Dermis blood vessel endothelial cell (primary cell): ENCODE measurements at regions not wholly inside any gene's neighbourhood (a gene's known extent, or its start where the extent isn't known, plus 50 kb on each side); places are given as distances from the start of the nearest gene placed in this dataset.

Source experiments
- DNase-seq: peaks from one replicate; pipeline ENCODE4 v3.0.0; 2010

DNA sequence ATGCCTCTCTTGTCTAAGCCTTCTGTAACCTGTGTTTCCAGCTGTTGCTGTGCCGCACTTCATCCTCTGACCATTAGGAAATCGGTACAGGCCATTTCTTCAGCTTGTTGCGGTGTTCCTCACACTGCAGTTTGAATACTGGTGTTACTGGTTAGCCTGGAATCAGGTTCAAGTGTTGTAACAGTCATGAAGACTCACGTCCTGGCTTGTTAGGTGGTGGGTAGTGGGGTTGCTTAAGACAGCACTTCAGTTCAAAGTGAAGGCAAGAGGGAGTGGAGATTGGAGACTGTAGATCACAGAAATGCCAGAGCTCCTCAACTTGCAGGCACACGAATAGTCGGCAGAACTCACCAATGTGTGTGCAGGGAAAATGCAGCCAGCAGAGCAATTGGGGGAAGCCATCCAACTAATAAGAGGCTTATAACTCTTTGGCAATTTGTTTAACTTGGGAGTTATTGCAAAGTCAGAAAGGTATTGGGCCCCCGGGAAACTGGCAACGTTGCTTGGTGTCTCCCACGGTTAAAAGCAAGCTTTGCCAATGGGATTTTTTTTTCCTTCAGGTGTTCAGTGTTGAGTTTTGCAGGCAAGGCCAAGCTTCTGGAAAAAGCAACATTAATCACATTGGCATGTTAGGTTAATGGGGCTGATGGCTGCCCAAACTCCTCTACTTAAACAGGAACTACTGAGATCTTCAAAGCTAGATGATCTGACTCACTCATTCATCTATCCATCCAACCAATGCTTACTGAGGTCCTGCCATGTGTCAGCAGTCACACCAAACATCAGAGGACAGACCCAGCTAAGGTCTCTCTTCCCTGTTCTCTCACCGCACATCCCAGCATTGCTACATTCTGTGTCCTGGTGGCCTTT lies 380.9 kb downstream of the GATA3 start:
- DNase-seq = no peak

DNA sequence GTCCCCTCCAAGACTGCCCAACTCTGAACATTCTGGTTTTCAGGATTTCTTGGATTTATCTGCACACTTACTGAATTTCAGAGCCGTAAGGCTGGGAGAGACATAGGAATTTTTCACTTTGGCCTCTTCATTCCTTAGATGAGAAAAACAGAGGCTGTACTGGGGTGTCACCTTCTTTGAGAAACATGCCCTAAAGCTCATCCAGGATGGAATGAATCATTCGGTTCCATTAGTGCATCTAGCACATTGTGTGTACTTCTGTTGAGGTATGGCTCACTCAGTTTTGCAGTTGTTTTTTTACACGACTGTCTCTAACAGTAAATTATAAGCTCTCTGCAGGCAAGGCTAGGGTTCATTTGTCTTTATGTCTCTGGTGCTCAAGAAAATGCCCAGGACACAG lies 383.4 kb downstream of the GATA3 start:
- no peak for DNase-seq

DNA sequence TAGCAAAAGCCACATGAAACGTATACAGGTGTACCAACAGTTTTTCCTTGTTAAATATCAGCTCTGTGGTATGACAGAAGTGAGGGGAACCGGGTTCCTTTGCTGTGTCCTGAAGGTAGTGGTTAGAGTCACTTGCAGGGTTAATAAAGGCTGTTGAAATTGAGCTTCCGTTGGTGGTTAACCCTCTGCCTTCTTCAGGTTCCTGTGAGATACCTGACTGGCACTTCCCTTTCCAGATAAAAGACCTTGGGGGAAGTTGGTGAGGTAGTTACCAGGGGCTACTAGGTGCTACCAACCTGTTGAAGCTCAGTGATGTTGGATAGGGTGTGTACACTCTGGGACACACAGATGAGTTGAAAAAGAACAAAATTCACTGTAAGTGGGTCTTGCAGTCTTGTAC lies 384.1 kb downstream of the GATA3 start:
- DNase-seq = no peak

DNA sequence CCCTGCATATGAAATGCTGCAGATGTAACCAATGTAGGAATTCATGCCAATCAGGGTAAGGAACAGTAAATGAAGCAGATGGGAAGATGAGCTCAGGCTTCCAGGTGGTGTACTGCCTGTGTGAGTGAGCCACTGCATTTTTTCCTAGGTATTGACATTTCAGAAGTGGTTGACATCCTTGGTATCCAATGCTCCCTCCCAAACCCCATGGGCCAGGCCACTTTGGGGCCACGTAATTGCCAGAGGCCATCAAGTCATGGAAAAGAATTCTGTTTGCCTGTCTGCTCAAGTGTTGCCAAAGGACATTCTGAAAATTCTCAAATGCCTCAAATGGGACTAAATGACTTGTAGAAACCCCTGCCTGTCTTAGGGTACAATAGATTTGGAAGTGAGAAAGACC lies 384.6 kb downstream of the GATA3 start:
- no peak for DNase-seq

DNA sequence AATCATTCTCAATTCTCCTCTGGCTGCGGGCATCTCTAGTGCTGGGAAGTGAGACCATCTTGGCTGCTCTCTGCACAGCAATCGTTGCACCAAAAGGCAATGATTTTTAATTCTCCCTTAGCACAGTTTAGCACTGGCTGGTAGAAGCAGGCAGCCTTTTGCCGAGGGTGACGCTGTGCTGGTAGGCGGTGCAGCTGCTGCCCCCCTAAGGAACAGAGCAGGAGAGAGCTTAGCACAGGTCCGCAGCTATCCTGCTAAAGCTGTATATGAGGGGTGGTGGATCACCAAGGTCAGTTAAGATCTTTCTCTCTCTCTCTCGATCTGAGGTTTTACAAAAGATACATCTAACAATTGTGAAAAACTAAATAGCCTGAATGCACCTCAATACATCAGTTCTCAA lies 390.1 kb downstream of the GATA3 start:
- no peak for DNase-seq

DNA sequence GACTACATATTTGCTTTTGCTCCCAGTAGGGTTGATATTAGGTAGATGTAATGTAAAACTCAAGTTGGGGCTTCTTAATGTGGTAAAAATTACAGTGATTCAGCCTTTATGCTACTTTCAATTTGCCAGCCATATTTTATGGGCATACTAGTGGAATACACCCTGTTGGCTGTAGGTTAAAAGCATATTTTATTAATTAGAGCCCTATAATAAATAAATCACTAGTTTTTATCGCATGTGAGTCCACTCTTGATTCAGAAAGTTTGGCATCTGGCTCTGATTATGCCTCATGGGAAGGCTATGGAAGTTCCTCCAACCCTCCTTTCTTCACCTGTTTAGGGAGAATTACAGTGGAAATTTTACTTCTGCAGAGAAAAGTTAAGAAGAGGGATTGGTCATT lies 390.9 kb downstream of the GATA3 start:
- no peak for DNase-seq

DNA sequence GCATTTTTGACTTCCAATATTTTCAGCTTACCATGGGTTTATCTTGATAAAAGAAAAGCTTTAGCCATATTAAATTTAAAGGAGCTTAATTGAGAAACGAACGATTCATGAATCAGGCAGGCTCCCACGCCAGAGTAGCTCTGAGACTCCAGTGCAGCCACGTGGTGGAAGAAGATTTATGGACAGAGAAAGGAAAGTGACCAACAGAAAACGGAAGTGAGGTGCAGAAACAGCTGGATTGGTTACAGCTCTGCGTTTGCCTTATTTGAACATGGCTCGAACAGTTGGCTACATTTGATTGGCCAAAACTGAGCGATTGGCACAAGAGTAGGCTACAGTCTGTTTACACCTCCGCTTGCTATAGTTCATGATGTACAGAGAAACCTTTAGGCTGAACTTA lies 395.4 kb downstream of the GATA3 start:
- no peak for DNase-seq

DNA sequence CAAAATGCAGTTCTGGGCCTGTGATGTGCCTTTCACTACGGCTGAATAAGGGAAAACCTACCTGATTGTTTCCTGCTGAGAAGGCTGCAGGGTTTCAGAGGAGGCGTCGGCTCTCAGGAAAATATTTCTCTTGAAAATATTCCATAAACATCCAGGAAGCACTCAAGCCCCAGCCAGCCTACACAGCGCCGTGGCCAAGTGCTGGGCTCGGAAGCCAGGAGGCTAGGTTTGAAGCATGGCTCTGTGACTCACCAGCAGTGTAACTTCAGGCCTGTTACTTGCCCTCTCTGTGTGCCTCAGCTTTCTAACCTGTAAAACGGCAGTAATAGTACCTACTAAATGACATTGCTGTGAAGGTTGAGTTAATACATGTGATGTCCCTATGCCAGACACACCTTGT lies 399.1 kb downstream of the GATA3 start:
- DNase-seq = no peak

DNA sequence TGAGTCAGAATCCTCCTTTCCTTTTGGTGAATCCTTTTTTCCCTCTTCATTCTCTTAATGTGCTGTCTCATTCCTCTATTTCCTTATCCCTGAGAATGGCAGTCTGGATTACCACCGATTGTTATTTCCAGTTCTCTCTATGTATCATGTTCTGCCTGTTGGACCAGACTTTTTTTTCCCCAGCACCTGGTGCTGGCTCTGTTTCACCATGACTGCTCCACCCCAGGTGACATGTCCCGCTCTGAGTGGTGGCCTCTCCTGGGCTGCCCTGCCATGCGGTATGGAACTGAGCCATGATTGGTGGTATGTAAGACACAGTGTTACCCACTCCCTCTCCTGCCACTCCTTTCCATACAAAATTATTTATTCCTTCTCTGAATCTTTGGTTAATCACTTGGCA lies 399.9 kb downstream of the GATA3 start:
- DNase-seq = no peak

DNA sequence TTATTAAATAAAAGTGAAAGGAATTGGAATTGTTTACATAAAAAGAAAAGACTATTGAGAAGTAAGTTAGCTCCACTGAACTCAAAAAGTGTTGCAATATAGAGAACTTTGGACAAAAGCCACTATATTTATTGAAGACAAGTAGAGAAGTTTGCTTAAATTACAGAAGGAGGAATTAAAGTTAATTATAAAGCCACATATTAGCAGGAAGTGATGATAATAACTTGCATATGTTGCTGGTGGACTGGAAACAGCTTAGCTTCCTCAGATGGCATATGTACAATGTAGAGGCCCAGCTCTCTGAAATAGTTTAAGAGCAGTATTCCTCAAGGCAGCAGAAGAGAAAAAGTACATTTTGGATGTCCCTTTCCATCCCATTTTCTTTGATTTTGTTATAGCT lies 400.7 kb downstream of the GATA3 start:
- DNase-seq = no peak

DNA sequence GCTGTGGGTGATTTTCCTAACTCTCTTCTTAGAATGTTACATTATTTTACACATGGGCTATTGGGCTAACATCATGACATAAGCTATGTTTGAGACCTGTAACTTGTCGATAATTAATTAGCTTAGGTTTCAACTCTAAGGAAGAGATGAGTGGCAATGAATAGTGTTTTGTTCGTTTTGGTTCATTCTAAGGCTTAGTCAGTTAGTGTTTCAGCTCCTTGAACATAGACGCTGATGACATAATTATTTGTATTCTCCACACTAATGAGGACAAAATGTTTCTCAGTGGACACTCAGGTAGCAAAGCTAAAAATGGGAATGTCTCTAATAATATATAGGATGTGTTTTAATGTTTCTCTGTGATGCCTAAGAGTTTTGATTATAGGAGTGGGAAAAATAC lies 401.9 kb downstream of the GATA3 start:
- DNase-seq = no peak

DNA sequence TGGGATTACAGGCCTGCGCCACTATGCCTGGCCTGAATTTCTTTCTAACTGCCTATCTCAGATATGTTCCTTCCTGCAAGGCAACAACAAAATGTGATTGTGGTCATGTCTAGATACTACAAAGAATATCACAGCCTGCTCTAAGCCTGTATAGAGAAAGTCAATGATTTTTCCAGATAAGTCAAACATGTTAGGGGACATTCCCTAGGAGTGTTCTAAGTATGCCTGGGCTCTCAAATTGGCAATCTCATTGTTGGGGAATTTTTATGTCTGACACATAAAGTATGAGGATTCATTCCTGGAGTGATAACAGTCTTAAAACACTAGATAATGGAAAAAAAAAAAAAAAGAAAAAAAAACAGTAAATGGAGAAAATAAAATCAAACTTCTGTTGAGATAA lies 406.1 kb downstream of the GATA3 start:
- no peak for DNase-seq

DNA sequence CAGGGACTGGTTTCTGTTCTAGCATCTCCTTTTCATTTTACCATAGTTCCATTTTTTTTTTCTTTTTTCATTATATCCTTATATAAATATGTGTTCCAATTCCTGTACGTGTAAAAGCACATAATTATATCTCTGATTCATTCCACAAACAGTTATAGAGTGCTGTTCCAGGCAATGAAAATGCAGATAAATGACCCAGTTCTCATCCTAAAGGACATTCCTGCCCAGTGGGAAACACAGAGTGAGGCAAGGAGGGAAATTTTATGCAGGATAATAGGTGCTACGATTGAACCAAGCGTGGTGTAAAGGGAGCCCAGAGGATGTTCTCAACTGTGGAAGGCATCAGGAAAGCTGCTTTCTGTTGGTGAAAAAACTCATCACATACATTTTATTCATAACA lies 408.1 kb downstream of the GATA3 start:
- DNase-seq = no peak

DNA sequence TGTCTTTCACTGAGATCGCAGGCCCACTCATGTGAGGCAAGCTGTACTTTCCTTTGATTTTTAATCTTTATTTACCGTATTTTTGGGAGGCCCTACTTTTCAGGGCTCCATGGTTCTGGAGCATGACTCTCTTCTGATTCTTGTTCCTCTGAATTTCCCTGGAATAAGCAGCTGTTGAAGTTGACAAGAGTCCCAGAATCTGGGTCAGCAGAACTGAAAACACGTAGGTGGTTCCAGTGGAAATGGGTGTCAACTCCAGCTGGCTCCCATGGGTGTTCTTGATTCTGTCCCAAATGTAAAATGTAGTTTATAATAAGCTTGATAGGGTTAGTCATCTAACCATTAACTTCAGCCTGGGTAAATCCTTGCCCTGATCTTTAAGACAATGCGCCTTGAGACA lies 409.4 kb downstream of the GATA3 start:
- no peak for DNase-seq

DNA sequence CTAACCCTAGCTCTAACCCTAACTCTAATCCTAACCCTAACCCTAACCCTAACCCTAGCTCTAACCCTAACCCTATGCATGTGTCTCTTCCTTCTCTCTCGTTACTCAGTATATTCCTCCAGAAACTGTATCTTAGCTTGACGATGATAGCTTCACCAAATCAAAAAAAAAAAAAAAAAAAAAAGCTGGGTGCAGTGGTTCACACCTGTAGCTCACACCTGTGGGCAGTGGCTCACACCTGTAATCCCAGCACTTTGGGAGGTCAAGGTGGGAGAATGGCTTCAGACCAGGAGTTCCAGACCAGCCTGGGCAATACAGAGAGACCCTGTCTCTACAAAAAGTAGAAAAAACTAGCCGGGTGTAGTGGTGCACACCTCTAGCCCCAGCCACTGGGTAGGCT lies 414.0 kb downstream of the GATA3 start:
- DNase-seq = no peak

DNA sequence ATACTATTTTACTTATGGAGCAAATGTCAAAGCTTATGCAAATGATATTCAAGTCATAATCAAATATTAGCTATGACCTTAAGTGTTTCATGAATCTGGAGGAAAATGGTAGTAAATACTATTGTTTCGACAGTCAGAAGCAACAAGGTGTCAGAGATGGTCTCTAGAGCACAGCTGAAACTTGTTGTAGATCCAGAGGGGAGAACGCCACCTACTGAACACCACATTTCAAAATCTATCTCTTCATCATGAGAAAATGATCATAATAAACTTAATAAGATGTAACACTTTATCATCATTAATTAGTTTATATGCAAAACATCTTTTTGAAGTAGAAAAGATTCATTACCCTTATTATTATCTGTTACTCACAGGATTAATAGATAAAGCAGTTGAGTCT lies 418.7 kb downstream of the GATA3 start:
- peak; percentile 23 for DNase-seq

DNA sequence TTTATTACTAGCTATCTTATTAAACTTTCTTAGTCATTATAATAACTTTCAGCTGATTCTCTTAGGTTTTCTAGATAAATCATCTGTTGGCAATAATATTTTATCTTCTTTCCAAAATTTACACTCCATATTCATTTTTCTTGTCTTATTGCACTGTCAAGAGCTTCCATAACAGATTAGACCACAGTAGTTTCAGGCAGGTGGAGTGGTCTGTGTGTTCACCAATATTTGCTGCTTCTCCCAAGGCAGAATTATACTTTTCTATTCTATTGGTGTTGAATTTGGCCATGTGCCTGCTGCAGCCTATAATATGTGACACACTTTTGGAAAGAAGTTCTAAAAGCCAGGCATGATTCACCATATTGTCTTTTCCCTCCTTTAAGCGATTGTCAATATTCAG lies 422.8 kb downstream of the GATA3 start:
- no peak for DNase-seq

DNA sequence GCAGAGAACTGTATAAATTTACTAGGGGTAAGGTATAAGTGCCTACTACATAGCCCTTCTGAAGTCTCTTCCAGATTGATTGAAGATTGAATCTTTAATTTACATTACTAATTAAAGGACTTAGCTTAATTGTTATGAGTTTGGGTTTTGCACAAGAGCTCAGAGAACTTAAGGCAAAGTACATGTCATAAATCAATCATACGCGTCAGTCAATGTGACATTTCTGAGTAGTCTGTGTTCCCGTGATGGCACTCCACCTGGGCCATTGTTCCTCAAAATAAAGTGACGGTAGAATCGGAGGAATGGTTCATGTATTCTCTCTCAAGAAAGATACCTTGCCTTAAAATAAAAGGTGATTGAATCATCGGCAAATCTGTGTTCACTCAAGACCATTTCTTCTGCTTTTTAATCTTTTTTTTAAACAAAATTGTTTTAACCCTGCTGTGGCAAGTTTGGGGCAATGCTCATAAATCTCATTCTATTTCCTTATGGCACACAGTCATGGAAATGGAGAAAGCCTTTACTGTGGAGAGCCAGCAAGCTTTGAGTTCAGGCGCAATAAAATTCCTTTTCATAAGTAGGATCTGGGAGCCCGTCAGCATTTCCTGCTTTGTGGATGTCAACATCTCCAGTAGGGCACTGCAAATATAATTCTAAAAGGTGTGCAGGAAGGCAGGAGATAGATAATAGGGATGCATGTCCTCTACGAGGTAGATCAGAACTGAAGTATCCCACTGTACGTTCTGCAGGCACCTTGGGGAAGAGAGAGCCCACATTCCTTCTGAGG lies 427.4 kb downstream of the GATA3 start:
- no peak for DNase-seq

DNA sequence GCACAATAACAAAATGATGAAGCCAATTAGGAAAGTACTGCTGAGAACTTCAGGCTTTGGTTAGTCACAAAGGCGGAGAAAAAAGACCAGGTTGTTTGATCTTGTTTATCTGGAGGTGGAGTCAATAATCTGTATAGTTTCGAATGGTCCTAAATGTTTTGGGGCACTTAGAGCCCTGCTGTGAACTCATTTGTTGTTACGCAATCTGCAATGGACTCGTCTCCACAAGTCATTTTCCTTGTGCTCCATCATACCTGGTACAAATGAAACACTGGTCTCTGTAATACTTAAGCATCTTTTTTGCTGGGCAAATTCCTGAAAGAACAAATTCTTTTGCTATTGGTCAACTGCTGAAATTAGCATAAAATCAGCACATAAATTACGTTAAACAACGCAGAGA lies 430.5 kb downstream of the GATA3 start:
- DNase-seq = no peak

DNA sequence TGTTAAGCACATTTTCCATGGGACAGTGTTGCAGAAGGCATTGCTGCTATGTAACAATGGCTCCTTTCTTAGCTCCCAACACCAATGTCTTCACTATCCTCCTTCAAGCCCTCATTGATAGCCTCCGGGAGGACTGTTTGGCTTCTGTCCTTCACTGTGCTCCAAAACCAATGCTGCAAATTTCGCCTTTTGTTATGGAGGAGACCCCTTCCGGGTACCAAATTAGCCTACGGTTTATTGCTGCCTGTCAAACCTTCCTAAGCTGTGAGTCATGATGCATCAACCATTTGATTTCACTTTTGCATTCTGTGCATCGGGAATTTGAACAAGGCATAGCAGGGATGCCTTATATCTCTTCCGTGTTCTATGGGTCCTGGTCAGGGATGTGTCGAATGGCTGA lies 432.9 kb downstream of the GATA3 start:
- DNase-seq = no peak

DNA sequence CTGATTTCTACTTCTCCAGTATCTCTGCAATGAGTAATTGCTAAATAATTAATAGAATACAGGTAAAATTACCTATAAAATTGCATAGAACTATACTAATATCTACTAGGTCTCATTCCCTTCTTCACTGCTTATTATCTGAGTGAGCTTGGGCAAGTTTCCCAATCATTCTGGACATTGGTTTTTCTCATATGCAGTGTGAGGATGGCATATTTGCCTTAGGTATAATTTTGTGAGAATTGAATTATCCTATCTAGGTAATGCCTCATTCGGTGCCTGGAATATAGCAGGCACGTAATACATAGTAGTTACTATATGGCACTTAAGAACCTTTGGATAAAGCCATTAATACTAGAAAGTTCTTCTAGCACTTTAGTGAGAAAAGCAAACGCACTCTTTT lies 434.7 kb downstream of the GATA3 start:
- no peak for DNase-seq

DNA sequence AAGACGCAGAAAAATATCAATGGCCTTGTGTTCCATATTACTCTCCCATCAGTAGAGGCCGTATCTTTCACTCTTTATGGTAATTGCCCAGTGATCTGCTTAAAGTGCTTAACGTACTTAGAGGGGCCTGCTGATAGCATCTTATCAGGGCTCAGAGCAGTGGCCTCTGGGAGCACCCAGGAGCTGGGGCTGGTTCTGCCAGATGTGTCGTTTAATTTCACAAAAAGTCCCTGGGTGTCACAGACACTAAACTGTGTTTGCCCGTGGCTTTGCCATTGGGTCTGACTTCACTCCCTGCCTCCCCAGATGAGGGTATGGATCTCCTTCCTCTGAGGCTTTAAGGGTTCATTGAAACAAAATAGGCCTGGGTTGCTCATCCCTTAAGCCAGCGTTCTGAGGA lies 435.3 kb downstream of the GATA3 start:
- DNase-seq = no peak

DNA sequence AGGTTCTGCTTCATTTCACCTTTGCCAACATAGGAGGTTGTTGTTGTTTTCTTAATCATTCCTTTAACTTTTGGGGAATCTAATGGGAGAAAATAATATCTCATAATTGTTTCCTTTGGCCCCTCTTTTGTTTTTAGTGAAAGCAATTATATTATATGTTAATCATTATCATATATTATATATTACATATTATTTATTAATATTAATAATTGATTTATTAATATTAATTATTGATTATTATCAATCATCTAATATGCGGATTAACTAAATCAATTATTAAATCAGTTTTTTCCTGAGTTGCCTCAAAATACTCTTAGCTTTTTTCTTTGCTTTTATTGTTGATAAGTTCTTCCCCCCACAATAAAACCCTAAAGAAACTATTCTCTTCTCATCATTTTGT lies 443.8 kb downstream of the GATA3 start:
- no peak for DNase-seq

DNA sequence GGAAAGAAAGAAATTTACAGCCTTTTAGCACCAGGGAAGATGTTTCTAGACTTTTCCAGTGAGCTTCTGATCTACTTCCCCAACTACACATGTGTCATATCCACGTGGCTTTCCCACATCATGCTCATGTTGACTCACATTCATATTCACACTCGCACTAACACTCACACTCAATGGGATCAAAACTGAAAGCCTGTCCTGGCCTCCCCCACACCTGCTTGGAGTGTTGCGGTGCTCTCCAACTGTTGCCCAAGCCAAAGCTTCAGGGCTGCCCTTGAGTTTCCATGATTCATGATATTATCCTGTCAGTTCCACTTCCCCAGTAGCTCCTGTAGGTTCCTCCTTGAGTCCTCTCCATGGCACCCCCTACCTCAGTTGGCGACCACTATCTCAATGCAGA lies 444.4 kb downstream of the GATA3 start:
- no peak for DNase-seq
